ENCODE measurements at regions not wholly inside any gene's neighbourhood (a gene's known extent, or its start where the extent isn't known, plus 50 kb on each side); places are given as distances from the start of the nearest gene placed in this dataset.

GRCh38 chr6:47106721-47107197 is 64.6 kb upstream of the ADGRF1 start:
- no peak for ATAC-seq
- intact Hi-C loops (cut with DNase I, micrococcal nuclease): no loop called here

GRCh38 chr6:47106216-47106615 is 64.1 kb upstream of the ADGRF1 start:
- ATAC-seq: no peak
- TF ChIP-seq, protein P1, sequence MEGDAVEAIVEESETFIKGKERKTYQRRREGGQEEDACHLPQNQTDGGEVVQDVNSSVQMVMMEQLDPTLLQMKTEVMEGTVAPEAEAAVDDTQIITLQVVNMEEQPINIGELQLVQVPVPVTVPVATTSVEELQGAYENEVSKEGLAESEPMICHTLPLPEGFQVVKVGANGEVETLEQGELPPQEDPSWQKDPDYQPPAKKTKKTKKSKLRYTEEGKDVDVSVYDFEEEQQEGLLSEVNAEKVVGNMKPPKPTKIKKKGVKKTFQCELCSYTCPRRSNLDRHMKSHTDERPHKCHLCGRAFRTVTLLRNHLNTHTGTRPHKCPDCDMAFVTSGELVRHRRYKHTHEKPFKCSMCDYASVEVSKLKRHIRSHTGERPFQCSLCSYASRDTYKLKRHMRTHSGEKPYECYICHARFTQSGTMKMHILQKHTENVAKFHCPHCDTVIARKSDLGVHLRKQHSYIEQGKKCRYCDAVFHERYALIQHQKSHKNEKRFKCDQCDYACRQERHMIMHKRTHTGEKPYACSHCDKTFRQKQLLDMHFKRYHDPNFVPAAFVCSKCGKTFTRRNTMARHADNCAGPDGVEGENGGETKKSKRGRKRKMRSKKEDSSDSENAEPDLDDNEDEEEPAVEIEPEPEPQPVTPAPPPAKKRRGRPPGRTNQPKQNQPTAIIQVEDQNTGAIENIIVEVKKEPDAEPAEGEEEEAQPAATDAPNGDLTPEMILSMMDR (IDR thresholded peaks at IDR 0.05): no peak
- no peak overlapping the region for H3K4me3 ChIP-seq
- H3K4me1 ChIP-seq (ENCODE audit: low read depth): peaks cover 7% of the 10 kb centered on the region
- H3K36me3 ChIP-seq (ENCODE audit: low read depth): no peaks in the 10 kb centered on the region
- intact Hi-C loops (cut with DNase I, micrococcal nuclease): no loop called here
- no peak for DNase-seq
- no peaks in the 10 kb centered on the region for H3K9me3 ChIP-seq

More at GRCh38 chr6:47106721-47107197, 64.6 kb upstream of the ADGRF1 start:
- H3K4me3 ChIP-seq: no peak overlapping the region
- peaks cover 7% of the 10 kb centered on the region for H3K4me1 ChIP-seq (ENCODE audit: low read depth)
- TF ChIP-seq, protein P1 (IDR thresholded peaks at IDR 0.05): no peak
- H3K9me3 ChIP-seq: no peaks in the 10 kb centered on the region
- no peak for DNase-seq
- no peaks in the 10 kb centered on the region for H3K36me3 ChIP-seq (ENCODE audit: low read depth)

DNA sequence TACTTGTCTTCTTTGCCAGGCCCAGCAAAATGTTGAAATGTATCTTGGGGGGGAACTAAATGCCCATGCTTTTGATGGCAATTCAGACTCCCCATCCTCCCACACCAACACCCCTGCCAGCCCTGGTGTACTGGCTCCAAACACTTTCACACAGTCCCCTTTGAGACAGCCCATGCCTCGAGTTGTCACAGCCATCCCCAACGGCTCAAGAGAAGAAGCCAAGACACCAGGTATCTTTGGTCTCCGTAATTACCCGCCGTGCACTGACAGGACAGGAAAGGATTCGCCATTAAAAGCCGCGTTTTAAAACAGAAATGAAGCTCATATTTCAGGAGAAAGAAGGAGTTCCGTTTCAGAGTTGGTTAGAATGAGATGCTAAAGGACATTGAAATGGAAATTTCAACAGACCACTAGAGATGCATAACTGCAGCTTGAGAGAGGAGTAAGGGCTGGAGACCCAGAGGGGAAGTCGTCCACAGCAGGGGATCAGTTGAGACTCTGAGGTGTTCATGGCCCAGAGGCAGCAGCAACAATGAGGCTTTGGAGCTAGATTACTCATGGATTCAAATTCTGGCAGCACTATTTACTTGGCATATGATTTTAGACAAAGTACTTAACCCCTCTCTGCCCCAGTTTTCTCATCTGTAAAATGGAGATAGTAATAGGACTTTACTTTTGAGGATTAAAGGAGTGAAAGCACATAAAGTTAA is 63.5 kb upstream of the ADGRF1 start:
- intact Hi-C loops (cut with DNase I, micrococcal nuclease): no loop called here
- H3K4me1 ChIP-seq (ENCODE audit: low read depth): peaks cover 7% of the 10 kb centered on the region
- no peaks in the 10 kb centered on the region for H3K36me3 ChIP-seq (ENCODE audit: low read depth)
- no peaks in the 10 kb centered on the region for H3K9me3 ChIP-seq
- TF ChIP-seq, protein P1 (IDR thresholded peaks at IDR 0.05): no peak
- ATAC-seq (no peak), DNase-seq (no peak)
- H3K4me3 ChIP-seq: no peak overlapping the region

DNA sequence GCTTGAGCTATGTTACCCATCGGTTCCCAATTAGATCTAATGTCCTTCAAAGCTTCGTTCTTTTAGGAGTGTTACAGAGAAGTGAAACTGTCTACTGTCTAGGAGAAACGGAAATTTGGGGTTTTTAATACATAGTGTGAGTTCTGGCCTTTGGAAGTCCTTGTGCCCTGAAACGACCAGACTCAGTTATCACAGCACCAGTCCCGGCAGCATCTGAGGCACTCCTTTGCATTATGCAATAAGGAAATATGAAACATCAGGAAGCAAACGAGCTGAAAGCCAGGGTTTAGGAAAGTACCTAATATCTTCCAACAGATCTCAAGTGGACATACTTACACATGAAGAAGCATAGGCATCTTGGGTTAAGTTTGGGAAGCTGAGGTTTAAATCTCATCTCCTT is 61.8 kb upstream of the ADGRF1 start:
- DNase-seq: peak in 1 of 3 donors; percentile 72

DNA sequence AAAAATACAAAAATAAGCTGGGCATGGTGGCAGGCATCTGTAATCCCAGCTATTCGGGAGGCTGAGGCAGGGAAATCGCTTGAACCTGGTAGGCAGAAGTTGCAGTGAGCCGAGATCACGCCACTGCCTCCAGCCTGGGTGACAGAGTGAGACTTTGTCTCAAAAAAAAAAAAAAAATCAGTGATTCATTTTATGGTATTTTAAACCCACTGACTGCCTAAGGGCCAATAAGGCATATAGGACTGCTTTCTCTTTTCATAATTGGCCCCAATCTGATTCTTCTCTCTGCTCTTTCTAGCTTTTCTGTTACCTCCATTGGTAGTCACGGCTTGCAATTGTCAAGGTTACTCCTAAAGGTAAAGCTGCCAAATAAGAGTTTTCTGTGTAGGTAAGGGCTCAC is 60.2 kb upstream of the ADGRF1 start:
- DNase-seq (no peak), ATAC-seq (no peak)
- TF ChIP-seq, protein P1 (IDR thresholded peaks at IDR 0.05): no peak
- H3K36me3 ChIP-seq (ENCODE audit: low read depth): no peaks in the 10 kb centered on the region
- peaks cover 7% of the 10 kb centered on the region for H3K4me1 ChIP-seq (ENCODE audit: low read depth)
- no peak overlapping the region for H3K4me3 ChIP-seq
- H3K9me3 ChIP-seq: no peaks in the 10 kb centered on the region
- intact Hi-C loops (cut with DNase I, micrococcal nuclease): no loop called here

More for the DNA sequence above, 61.8 kb upstream of the ADGRF1 start:
- Histone ChIP-seq H3K9me3 (no peaks in the 10 kb centered on the region), H3K4me3 (no peak overlapping the region), H3K36me3 (ENCODE audit: low read depth) (no peaks in the 10 kb centered on the region), H3K4me1 (ENCODE audit: low read depth) (peaks cover 7% of the 10 kb centered on the region)
- peak; percentile 97 for ATAC-seq
- TF ChIP-seq, protein P1 (IDR thresholded peaks at IDR 0.05): no peak
- intact Hi-C loops (cut with DNase I, micrococcal nuclease): no loop called here
